ENCODE measurements at regions not wholly inside any gene's neighbourhood (a gene's known extent, or its start where the extent isn't known, plus 50 kb on each side); places are given as distances from the start of the nearest gene placed in this dataset.

GRCh38 chr10:130455111-130455695 lies 319.0 kb downstream of the GLRX3 start:
- TF ChIP-seq, protein P1, sequence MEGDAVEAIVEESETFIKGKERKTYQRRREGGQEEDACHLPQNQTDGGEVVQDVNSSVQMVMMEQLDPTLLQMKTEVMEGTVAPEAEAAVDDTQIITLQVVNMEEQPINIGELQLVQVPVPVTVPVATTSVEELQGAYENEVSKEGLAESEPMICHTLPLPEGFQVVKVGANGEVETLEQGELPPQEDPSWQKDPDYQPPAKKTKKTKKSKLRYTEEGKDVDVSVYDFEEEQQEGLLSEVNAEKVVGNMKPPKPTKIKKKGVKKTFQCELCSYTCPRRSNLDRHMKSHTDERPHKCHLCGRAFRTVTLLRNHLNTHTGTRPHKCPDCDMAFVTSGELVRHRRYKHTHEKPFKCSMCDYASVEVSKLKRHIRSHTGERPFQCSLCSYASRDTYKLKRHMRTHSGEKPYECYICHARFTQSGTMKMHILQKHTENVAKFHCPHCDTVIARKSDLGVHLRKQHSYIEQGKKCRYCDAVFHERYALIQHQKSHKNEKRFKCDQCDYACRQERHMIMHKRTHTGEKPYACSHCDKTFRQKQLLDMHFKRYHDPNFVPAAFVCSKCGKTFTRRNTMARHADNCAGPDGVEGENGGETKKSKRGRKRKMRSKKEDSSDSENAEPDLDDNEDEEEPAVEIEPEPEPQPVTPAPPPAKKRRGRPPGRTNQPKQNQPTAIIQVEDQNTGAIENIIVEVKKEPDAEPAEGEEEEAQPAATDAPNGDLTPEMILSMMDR (IDR thresholded peaks at IDR 0.05): no peak
- TF ChIP-seq POLR2AphosphoS5 (IDR thresholded peaks at IDR 0.05): no peak
- no peak for TF ChIP-seq EP300 (IDR thresholded peaks at IDR 0.05; ENCODE audit: low read depth)
- TF ChIP-seq POLR2A (IDR thresholded peaks at IDR 0.05): no peak
